ENCODE measurements at regions not wholly inside any gene's neighbourhood (a gene's known extent, or its start where the extent isn't known, plus 50 kb on each side); places are given as distances from the start of the nearest gene placed in this dataset.

GRCh38 chr4:12140864-12141263 lies 712.2 kb upstream of the HS3ST1 start:
- TF ChIP-seq CTCF (IDR thresholded peaks at IDR 0.05) = no peak
- TF ChIP-seq POLR2A (IDR thresholded peaks at IDR 0.05) = no peak
- TF ChIP-seq POLR2AphosphoS5 (IDR thresholded peaks at IDR 0.05) = no peak
